NCI-H1105 (cell line): ENCODE measurements at regions not wholly inside any gene's neighbourhood (a gene's known extent, or its start where the extent isn't known, plus 50 kb on each side); places are given as distances from the start of the nearest gene placed in this dataset.

Experiments
- DNase-seq: peaks from one replicate; lab custom pipeline; 2025; lab: John Stamatoyannopoulos, UW

GRCh38 chr7:25988640-25989039 lies 163.4 kb upstream of the NFE2L3 start:
- DNase-seq, result no peak

DNA sequence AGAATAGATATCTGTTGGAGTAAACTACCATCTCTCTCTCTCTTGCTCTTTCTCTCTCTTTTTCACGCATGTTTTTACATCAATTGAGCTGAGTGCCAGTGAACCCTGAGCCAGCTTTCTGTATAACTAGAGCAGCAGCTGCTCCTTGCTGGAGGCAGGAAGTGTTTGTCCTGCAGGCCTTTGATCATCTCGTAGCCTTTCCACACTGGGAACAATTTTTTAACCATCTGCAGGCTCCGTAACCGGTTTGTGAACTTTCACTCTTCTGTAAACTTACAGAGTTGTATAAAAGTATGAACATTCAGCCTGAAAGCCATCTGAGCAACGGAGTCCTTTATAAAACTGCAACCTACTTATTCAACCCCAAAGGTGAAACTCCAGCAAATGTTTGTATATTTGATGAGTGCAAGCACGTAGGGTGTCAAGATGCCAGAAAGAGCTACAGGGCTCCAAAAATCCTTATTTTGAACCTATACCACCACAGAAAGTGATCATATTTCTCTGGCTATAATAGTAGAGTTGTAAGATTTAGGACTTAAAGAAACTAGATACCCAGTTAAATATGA lies 162.8 kb upstream of the NFE2L3 start:
- no peak for DNase-seq

DNA sequence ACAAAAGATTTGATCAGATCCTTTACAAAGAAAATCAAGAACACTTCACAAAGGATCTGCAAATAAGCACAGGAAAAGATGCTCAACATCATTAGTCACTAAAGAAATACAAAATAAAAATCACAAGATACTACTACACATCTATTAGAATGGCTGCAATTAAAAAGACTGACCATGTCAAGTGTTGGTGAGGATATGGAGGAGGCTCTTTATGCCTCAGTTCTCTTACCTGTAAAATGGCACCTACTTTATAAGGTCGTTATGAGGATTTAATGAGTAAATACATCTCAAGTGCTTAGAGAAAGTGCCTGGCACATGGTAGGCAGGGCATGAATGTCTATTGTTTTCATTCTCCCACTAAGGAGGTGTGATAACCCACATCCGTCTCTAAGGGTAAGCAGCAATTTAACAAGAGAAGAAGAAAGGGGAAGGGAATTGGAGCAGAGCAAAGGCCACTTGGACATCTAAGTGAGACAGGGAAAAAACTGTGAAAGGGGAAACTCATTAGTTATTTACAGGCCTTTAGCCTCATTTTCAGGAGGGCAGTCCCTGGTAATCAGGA lies 157.5 kb upstream of the NFE2L3 start:
- DNase-seq, result no peak

GRCh38 chr7:25995216-25995615 lies 156.8 kb upstream of the NFE2L3 start:
- DNase-seq, result no peak

GRCh38 chr7:25996006-25996408 lies 156.0 kb upstream of the NFE2L3 start:
- no peak for DNase-seq

- DNase-seq, result no peak
Observed at GRCh38 chr7:25998499-25998898, 153.5 kb upstream of the NFE2L3 start.

GRCh38 chr7:26000841-26001240 lies 151.2 kb upstream of the NFE2L3 start:
- no peak for DNase-seq

DNA sequence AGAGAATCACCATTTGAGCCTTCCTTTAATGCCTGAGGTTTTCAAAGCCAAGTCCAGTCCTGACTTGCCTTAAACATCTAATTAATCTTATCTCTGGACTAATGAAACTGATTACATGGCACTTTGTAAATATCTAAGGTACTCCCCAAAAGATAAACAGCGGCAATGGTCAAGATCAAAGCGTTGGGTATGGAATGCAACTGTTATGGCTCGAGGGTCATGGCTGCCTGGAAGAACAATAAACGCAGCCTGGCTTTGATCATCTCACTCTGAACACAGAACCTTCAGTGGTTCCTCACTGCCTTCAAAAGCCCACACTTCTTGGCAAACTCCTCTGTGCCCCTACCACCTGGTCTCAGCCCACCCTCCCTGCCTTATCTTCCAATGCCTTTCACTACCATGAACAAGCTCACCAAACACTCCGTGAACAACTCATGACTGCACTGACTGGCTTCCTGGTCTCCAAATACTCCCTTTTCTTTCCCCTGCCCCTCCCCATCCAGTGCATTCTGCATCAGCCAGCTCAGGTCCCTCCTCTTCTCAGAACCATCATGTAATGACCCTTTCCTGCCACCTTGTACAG lies 150.2 kb upstream of the NFE2L3 start:
- DNase-seq, result no peak

DNA sequence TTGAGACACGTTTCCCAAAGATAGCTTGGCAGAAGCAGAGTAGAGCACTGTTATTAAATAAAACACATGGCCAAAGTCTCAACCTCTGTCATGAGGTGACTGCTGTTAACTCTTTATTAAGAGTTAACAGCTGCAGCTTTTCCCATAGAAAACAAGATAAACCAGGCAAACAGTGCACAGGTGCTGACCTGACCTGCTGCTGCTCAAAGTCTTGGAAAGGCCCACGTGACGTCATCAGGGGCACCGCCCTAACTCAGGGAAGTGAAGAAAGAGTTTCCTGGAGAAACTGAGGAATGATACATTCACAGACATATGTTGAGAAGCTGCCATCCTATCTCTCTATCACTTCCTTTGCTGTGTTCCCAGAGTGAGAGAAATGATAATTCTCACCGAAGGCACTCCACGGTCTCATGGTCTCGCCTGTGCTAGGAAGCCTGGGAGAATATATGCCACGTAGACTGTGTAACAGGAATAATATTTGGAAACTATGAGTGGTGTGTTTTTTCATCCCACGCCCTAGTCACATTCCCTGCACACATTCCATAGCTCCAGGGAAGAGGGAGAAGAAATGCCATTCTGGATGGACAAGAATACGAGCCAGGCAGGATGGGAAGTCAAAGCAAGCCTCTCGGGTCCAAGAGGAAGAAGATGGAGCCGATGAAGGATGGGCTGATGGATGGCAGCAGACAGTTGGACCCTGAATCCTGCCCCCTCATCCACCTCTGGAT lies 146.2 kb upstream of the NFE2L3 start:
- no peak for DNase-seq

DNA sequence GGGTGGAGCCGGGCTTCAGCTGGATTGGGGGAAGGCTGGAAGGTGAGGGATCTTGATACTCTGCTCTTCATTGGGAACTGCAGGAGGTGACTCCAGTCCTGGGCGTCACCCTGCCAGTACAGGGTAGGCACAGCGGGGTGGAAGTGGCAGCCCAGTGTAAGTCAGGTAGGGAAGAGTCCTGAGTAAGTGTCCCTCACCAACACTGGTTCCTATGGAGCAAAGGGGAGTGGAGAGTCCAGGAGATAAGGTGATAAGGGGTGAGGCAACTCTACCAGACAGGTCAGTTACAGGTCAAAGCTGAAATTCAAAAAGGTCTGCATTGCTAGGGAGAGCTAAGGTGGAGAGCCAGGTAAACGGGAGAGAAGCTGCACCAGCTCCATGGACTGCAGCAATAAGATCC lies 145.6 kb upstream of the NFE2L3 start:
- DNase-seq, result no peak

GRCh38 chr7:26007510-26007909 lies 144.5 kb upstream of the NFE2L3 start:
- DNase-seq, result no peak

DNA sequence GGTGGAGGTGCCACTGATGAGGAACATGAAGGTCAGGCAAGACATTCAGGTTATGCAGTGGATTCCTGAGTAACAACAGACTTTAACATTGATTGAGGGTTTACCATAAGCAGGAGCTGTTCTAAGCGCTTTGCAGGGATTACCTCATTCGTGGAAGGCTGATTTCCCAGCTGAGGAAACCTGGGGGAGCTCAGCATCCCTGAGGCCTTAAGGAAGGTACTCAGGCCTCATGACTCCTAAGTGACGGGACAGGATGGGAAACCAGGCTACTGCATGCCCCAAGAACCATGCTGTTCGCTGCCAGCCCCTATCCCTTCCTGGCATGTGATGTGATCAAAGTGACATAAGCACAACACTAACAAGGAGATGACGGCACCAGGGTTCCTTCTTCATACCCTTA lies 143.6 kb upstream of the NFE2L3 start:
- DNase-seq, result no peak

DNA sequence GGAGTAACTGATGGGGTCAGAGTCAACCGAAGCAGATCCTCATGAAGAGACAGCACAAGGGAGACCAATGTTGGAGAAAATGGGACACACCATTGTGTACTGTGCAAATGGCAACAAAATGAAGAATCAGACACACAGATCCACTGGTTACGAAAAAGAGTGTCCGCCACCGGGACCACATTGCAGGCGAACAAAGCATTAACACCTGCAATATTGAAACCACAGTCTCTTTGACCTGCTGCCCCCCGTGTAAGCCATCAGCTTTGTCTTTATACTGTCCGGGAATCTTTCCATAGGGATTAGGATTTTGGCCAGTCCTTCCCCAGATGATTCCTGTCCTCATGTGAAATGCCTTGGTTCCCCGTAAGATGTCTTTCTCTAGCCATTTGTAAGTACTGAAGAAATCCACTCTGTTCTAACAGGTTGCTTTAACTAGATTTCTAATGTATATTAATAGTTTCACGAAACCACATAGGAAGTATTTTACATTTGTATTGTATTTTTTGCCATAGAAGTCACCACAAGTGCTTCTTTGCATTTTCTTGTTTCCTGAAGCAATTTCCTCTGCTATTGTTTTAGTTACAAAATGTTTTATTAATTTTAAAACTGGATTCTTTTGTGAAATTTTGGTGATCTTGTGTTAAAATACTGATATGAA lies 140.8 kb upstream of the NFE2L3 start:
- no peak for DNase-seq

- peak; percentile 53 for DNase-seq
Observed at GRCh38 chr7:26013551-26014083, 138.4 kb upstream of the NFE2L3 start.

DNA sequence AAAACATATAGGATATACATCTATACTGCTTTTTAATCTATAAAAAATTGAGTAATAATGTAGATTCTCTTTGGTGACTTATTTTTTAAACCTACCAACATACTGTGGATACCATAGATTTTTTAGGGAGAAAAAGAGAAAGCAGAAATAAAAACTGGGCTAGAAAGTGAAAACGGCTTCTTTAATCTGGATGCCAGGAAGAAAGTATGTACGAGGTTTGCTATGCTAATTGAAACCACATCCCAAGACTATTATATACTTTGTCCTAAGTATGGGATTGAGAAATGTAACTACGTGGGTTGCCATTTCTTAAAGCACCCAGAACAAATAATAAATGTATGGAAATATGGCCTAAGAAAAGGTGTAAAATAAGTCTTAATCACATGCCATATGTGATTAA lies 129.0 kb upstream of the NFE2L3 start:
- no peak for DNase-seq

DNA sequence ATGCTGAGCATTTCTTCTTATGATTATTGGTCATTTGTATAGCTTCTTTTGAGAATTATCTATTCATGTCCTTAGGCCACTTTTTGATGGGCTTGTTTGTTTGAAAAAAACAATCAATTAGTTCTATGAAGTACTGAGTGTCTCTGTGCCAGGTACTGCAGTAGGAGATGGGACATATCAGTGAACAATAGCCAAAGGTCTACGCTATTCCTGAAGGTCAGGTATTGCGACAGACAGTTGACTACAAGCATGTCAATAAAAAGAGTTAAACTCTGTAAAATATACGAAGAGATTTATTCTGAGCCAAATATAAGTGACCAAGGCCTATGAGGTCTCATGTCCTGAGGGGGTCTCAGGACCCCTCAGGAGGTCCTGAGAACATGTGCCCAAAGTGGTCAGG lies 122.1 kb upstream of the NFE2L3 start:
- no peak for DNase-seq

DNA sequence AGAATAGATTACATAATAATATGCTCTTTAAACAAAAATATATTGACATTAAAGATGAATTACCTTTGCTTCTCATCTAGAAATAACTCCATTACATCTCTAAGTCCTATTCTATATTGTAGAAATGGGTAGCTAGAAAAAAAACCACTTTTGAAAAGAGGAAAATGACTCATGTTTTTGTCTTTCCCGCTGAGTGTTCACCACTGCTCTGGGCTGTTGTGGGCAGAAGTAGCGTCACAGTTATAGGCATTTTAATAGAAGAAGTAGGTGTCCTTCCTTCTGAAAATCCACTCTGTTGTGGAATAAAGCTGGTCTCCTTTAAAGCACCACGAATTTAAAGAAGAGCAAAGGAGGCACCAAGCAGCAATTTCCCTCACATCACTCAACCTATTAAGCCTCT lies 117.6 kb upstream of the NFE2L3 start:
- DNase-seq, result no peak

- no peak for DNase-seq
Observed at GRCh38 chr7:26035552-26035951, 116.4 kb upstream of the NFE2L3 start.

DNA sequence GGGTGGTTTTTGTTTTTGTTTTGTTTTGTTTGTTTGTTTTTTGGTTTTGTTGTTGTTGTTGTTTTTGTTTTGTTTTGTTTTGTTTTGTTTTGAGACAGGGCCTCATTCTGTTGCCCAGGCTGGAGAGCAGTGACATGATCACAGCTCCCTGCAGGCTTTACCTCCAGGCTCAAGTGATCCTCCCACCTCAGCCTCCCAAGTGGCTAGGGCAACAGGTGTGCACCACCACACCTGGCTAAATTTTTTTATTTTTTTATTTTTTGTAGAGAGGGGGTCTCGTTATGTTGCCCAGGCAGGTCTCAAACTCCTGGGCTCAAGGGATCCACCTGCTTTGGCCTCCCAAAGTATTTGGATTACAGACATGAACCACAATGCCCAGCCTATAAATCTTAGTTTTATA lies 115.9 kb upstream of the NFE2L3 start:
- DNase-seq, result no peak

GRCh38 chr7:26038201-26038990 lies 113.6 kb upstream of the NFE2L3 start:
- no peak for DNase-seq

GRCh38 chr7:26040085-26040484 lies 111.9 kb upstream of the NFE2L3 start:
- no peak for DNase-seq

DNA sequence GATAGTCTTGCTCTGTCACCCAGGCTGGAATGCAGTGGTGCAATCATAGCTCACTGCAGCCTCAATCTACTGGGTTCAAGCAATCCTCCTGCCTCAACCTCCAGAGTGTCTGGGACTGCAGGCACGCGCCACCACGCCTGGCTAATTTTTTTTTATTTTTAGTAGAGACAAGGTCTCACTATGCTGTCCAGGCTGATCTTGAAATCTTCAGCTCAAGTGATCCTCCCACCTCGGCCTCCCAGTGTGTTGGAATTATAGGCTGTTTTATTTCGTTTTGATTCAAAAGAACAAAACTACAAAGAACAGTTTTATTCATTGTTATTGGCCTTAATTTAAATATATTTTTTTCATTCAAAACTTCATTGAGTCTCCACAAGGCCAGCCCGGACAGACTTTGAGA lies 109.8 kb upstream of the NFE2L3 start:
- DNase-seq, result no peak
